PC-9 (cell line): ENCODE measurements at regions not wholly inside any gene's neighbourhood (a gene's known extent, or its start where the extent isn't known, plus 50 kb on each side); places are given as distances from the start of the nearest gene placed in this dataset.

Source experiments
- BruUV-seq: library from RNA; stranded (reverse); fragments of 400-500 nt; replicated peaks from 2 replicates; lab custom pipeline; 2021; lab: Mats Ljungman, UMichigan
- CTCF ChIA-PET: fragments of 300-600 bp; sonication (Branson Sonifier 250); formaldehyde crosslinking; loops from one replicate; lab custom pipeline; 2022; ENCODE audit warnings: antibody characterized with exemption; lab: Charles Lee
- POLR2A ChIA-PET: fragments of 300-600 bp; sonication (Branson Sonifier 250); formaldehyde crosslinking; loops from one replicate; lab custom pipeline; 2022; ENCODE audit warnings: antibody characterized with exemption; ENCODE audit not compliant: unreplicated experiment; lab: Charles Lee
- DNase-seq, 2 experiments: peaks; one replicate each; pipeline versions ENCODE4 v3.0.0 to v3.0.0-alpha.2; 2015 to 2022; ENCODE audit warnings: mixed read lengths in 1 of 2
- H2AFZ ChIP-seq: fragments of 200-600 bp; sonication (generic); 2 replicates; pipeline ENCODE4 v1.8.1; 2017; ENCODE audit warnings: antibody characterized with exemption
- H3F3A ChIP-seq: fragments of 200-600 bp; sonication (generic); 2 replicates; pipeline ENCODE4 v1.8.1; 2017; ENCODE audit warnings: antibody characterized with exemption, mild to moderate bottlenecking, low read depth; ENCODE audit not compliant: insufficient read depth
- H3K27ac ChIP-seq: fragments of 200-600 bp; sonication (generic); 2 replicates; pipeline ENCODE4 v1.6.1; 2016; ENCODE audit warnings: mixed run types
- H3K27me3 ChIP-seq: fragments of 200-600 bp; sonication (generic); 2 replicates; pipeline ENCODE4 v1.6.1; 2016; ENCODE audit warnings: low read depth, mixed run types; ENCODE audit not compliant: insufficient read depth
- H3K36me3 ChIP-seq: fragments of 200-600 bp; sonication (generic); 2 replicates; pipeline ENCODE4 v1.6.1; 2016; ENCODE audit warnings: low read depth, mixed run types
- H3K4me1 ChIP-seq: fragments of 200-600 bp; sonication (generic); replicated peaks from 2 replicates; pipeline ENCODE4 v1.6.1; 2016; ENCODE audit warnings: mixed run types; ENCODE audit not compliant: insufficient read depth
- H3K4me2 ChIP-seq: fragments of 200-600 bp; sonication (generic); 2 replicates; pipeline ENCODE4 v1.6.1; 2017; ENCODE audit warnings: mixed run types
- H3K4me3 ChIP-seq: fragments of 200-600 bp; sonication (generic); 2 replicates; pipeline ENCODE4 v1.6.1; 2016; ENCODE audit warnings: mixed run types
- H3K79me2 ChIP-seq: fragments of 200-600 bp; sonication (generic); 2 replicates; pipeline ENCODE4 v1.6.1; 2017; ENCODE audit warnings: low read depth, mixed run types
- H3K9me2 ChIP-seq: fragments of 200-600 bp; sonication (generic); 2 replicates; pipeline ENCODE4 v1.8.1; 2017; ENCODE audit warnings: mild to moderate bottlenecking; ENCODE audit not compliant: insufficient read depth
- H3K9me3 ChIP-seq: fragments of 200-600 bp; sonication (generic); 2 replicates; pipeline ENCODE4 v1.8.1; 2016; ENCODE audit warnings: low read depth; ENCODE audit not compliant: insufficient read depth
- H4K20me1 ChIP-seq: fragments of 200-600 bp; sonication (generic); 2 replicates; pipeline ENCODE4 v1.8.1; 2017; ENCODE audit not compliant: insufficient read depth
- EZH2 ChIP-seq: fragments of 200-600 bp; sonication (generic); IDR thresholded peaks from 2 replicates; pipeline ENCODE4 v1.8.0; 2017; ENCODE audit warnings: antibody characterized with exemption, low read depth
- intact Hi-C: fragments of 100-400 bp; cut with micrococcal nuclease; formaldehyde crosslinking; loops from one replicate; pipeline ENCODE4 v1.10.0; 2022; ENCODE audit not compliant: unreplicated experiment
- TF ChIP-seq, protein P1 (sequence below): fragments of 200-600 bp; sonication (generic); conservative IDR thresholded peaks from 2 replicates; pipeline ENCODE4 v1.6.1; 2017; ENCODE audit warnings: mixed run types, antibody characterized with exemption, mild to moderate bottlenecking, moderate library complexity

GRCh38 chr7:69434398-69434815 lies 163.9 kb upstream of the AUTS2 start:
- Histone ChIP-seq H3F3A (no peaks in the 10 kb centered on the region), H4K20me1 (no peaks in the 10 kb centered on the region), H3K27me3 (no peaks in the 10 kb centered on the region), H3K9me2 (no peaks in the 10 kb centered on the region), H3K79me2 (no peaks in the 10 kb centered on the region), H3K4me2 (no peak overlapping the region), H3K36me3 (no peaks in the 10 kb centered on the region), H3K9me3 (no peaks in the 10 kb centered on the region; the same call in 1 of the 2 replicates), H2AFZ (no peak overlapping the region), H3K4me3 (no peak overlapping the region), H3K4me1 (no peaks in the 10 kb centered on the region), H3K27ac (no peak overlapping the region)
- ChIA-PET CTCF (no interaction called here), POLR2A (no interaction called here)
- BruUV-seq = no TSS peak
- no peak for DNase-seq
- TF ChIP-seq EZH2 = no peak
- TF ChIP-seq, protein P1, sequence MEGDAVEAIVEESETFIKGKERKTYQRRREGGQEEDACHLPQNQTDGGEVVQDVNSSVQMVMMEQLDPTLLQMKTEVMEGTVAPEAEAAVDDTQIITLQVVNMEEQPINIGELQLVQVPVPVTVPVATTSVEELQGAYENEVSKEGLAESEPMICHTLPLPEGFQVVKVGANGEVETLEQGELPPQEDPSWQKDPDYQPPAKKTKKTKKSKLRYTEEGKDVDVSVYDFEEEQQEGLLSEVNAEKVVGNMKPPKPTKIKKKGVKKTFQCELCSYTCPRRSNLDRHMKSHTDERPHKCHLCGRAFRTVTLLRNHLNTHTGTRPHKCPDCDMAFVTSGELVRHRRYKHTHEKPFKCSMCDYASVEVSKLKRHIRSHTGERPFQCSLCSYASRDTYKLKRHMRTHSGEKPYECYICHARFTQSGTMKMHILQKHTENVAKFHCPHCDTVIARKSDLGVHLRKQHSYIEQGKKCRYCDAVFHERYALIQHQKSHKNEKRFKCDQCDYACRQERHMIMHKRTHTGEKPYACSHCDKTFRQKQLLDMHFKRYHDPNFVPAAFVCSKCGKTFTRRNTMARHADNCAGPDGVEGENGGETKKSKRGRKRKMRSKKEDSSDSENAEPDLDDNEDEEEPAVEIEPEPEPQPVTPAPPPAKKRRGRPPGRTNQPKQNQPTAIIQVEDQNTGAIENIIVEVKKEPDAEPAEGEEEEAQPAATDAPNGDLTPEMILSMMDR = no peak
- intact Hi-C loops = no loop called here

- ChIA-PET POLR2A (no interaction called here), CTCF (no interaction called here)
- no peaks in the 10 kb centered on the region for H4K20me1 ChIP-seq
- H3K9me3 ChIP-seq = no peaks in the 10 kb centered on the region; the same call in 1 of the 2 replicates
- no peak overlapping the region for H3K4me3 ChIP-seq
- H3K4me1 ChIP-seq = no peaks in the 10 kb centered on the region
- DNase-seq = no peak
- TF ChIP-seq EZH2 = no peak
- TF ChIP-seq, protein P1 = no peak
- no peaks in the 10 kb centered on the region for H3K36me3 ChIP-seq
- no peaks in the 10 kb centered on the region for H3F3A ChIP-seq
- no peak overlapping the region for H3K27ac ChIP-seq
- intact Hi-C loops = no loop called here
- no peaks in the 10 kb centered on the region for H3K79me2 ChIP-seq
- H3K4me2 ChIP-seq = no peak overlapping the region
- H3K27me3 ChIP-seq = no peaks in the 10 kb centered on the region
- no peaks in the 10 kb centered on the region for H3K9me2 ChIP-seq
- BruUV-seq = no TSS peak
- no peak overlapping the region for H2AFZ ChIP-seq
Measured at GRCh38 chr7:69435711-69436110, 162.6 kb upstream of the AUTS2 start.

DNA sequence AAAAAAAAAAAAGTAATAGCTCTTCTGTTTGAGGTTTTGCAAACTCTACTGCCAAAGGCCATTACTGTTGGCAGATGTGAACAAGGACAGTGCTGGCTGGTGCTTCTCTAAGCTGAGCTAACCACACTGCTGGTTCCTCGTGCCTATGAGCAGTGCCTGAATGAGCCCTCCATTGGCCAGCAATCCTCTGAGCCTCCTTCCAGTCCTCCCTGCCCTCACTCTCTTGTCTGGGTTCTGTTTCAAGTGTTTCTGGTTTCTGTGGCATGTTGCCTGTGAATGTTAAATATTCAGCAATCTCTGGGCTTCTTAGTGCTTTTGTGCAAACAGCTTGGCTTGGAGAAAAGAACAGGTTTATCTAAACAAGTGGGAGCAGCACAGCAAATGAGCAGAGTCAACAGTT lies 161.3 kb upstream of the AUTS2 start:
- ChIA-PET POLR2A (interaction anchor here (0.6 kb wide), 1 partner anchor 839 kb away, joined by 4 read pairs; no protein-coding TSS in a partner anchor), CTCF (no interaction called here)
- Histone ChIP-seq H4K20me1 (no peaks in the 10 kb centered on the region), H3K27ac (no peak overlapping the region), H3K27me3 (no peaks in the 10 kb centered on the region), H2AFZ (no peak overlapping the region), H3K4me3 (no peak overlapping the region), H3K4me1 (no peaks in the 10 kb centered on the region), H3K36me3 (no peaks in the 10 kb centered on the region), H3K4me2 (no peak overlapping the region), H3K9me2 (no peaks in the 10 kb centered on the region), H3K9me3 (no peaks in the 10 kb centered on the region; the same call in 1 of the 2 replicates), H3F3A (no peaks in the 10 kb centered on the region), H3K79me2 (no peaks in the 10 kb centered on the region)
- DNase-seq = no peak
- BruUV-seq = no TSS peak
- intact Hi-C loops = no loop called here
- TF ChIP-seq, protein P1 = no peak
- TF ChIP-seq EZH2 = no peak
